BJ (cell line): ENCODE measurements at regions not wholly inside any gene's neighbourhood (a gene's known extent, or its start where the extent isn't known, plus 50 kb on each side); places are given as distances from the start of the nearest gene placed in this dataset.

Experiments
- CTCF ChIA-PET: fragments of 350-600 bp; formaldehyde crosslinking; extraction: SDS; loops from one replicate; lab custom pipeline; 2021; ENCODE audit warnings: antibody characterized with exemption, inconsistent platforms; lab: Yijun Ruan, JAX
- POLR2A ChIA-PET: fragments of 300-600 bp; sonication (Branson Sonifier 250); formaldehyde crosslinking; extraction: SDS; loops from one replicate; lab custom pipeline; 2021; ENCODE audit warnings: antibody characterized with exemption; lab: Charles Lee
- DNase-seq: peaks from one replicate; pipeline ENCODE4 v3.0.0-alpha.2; 2011; ENCODE audit warnings: low read depth
- H3K27me3 ChIP-seq: 2 replicates; pipeline ENCODE4 v1.6.0; 2011; ENCODE audit warnings: low read length; ENCODE audit not compliant: control insufficient read depth, insufficient read depth
- H3K36me3 ChIP-seq: 2 replicates; pipeline ENCODE4 v1.5.1; 2011; ENCODE audit warnings: low read length; ENCODE audit not compliant: control insufficient read depth, insufficient read depth
- H3K4me3 ChIP-seq: 2 replicates; pipeline ENCODE4 v1.5.1; 2011; ENCODE audit warnings: low read depth, mild to moderate bottlenecking, control low read depth, low read length
- CTCF ChIP-seq: IDR thresholded peaks from 2 replicates; pipeline ENCODE4 v1.5.1; 2011; ENCODE audit warnings: low read depth, mild to moderate bottlenecking, control low read depth, inconsistent platforms, low read length, moderate library complexity; ENCODE audit not compliant: insufficient read depth

GRCh38 chr12:114916124-114916523 is 232.1 kb upstream of the TBX3 start:
- TF ChIP-seq CTCF = no peak
- ChIA-PET CTCF (no interaction called here), POLR2A (interaction anchor here (0.6 kb wide), 1 partner anchor 17 kb away, joined by 5 read pairs; no protein-coding TSS in a partner anchor)
- Histone ChIP-seq H3K27me3 (no peaks in the 10 kb centered on the region), H3K36me3 (no peaks in the 10 kb centered on the region), H3K4me3 (no peak overlapping the region)
- peak; percentile 76 for DNase-seq

GRCh38 chr12:114913871-114914801 is 230.2 kb upstream of the TBX3 start:
- ChIA-PET CTCF (interaction anchor here (0.6 to 1.4 kb wide), 4 partner anchors 12 to 1696 kb away, joined by 3 to 9 read pairs (median 3); partner anchors contain the start of gene TBX3), POLR2A (interaction anchor here (0.6 kb wide), 1 partner anchor 115 kb away, joined by 10 read pairs; no protein-coding TSS in a partner anchor)
- no peaks in the 10 kb centered on the region for H3K36me3 ChIP-seq
- H3K4me3 ChIP-seq = no peak overlapping the region
- peak; percentile 75 for DNase-seq
- TF ChIP-seq CTCF = no peak
- H3K27me3 ChIP-seq = no peaks in the 10 kb centered on the region

GRCh38 chr12:114912811-114913210 is 228.8 kb upstream of the TBX3 start:
- no peak for TF ChIP-seq CTCF
- no peak for DNase-seq
- POLR2A ChIA-PET = no interaction called here
- no peaks in the 10 kb centered on the region for H3K27me3 ChIP-seq
- CTCF ChIA-PET = no interaction called here
- H3K36me3 ChIP-seq = no peaks in the 10 kb centered on the region
- H3K4me3 ChIP-seq = no peak overlapping the region

GRCh38 chr12:114911196-114911595 is 227.2 kb upstream of the TBX3 start:
- Histone ChIP-seq H3K27me3 (no peaks in the 10 kb centered on the region), H3K4me3 (no peak overlapping the region), H3K36me3 (no peaks in the 10 kb centered on the region)
- ChIA-PET POLR2A (no interaction called here), CTCF (no interaction called here)
- DNase-seq = no peak
- TF ChIP-seq CTCF = no peak

- Histone ChIP-seq H3K4me3 (no peak overlapping the region), H3K36me3 (no peaks in the 10 kb centered on the region), H3K27me3 (no peaks in the 10 kb centered on the region)
- ChIA-PET CTCF (interaction anchor here (0.6 kb wide), 1 partner anchor 222 kb away, joined by 4 read pairs; no protein-coding TSS in a partner anchor), POLR2A (no interaction called here)
- no peak for DNase-seq
- no peak for TF ChIP-seq CTCF
Measured at GRCh38 chr12:114904254-114905003, 220.5 kb upstream of the TBX3 start.
